ENCODE measurements at regions not wholly inside any gene's neighbourhood (a gene's known extent, or its start where the extent isn't known, plus 50 kb on each side); places are given as distances from the start of the nearest gene placed in this dataset.

DNA sequence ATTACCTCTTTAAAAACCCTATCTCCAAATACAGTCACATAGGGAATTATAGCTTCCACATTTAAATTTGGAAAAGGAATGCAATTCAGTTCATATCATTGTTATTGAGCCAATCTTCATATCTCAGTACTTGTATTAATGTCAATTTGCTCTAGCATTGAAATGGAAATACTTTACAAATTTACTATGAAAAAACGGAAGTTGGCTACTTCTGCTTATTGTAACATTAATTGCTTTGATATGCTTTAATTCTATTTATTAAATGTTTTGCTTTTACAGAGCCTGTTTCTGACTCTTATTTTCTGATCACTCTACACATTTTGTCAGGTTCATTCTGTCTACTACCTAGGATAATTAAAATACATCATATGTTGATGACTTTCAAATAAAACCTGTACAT lies 412.6 kb downstream of the KCNJ3 start:
- no peaks in the 10 kb centered on the region for H3K36me3 ChIP-seq (ENCODE audit: control insufficient read depth, insufficient read depth, low read length)
- ChIA-PET POLR2A (no interaction called here), CTCF (no interaction called here)
- no peak for TF ChIP-seq CTCF (IDR thresholded peaks at IDR 0.05; ENCODE audit: insufficient read depth in 1 of 2, low read depth in 1 of 2, low read length in 1 of 2, severe bottlenecking in 1 of 2, unreplicated experiment in 1 of 2)
- H3K4me3 ChIP-seq (ENCODE audit: low read depth, low read length): no peak overlapping the region
- Mint-ChIP-seq H3K36me3 (ENCODE audit: insufficient read depth, unreplicated experiment) (no peaks in the 10 kb centered on the region), H3K9me3 (ENCODE audit: unreplicated experiment) (no peaks in the 10 kb centered on the region), H3K27ac (ENCODE audit: unreplicated experiment) (no peak overlapping the region), H3K27me3 (ENCODE audit: insufficient read depth, unreplicated experiment) (no peaks in the 10 kb centered on the region), H3K4me1 (ENCODE audit: low read depth, unreplicated experiment) (no peaks in the 10 kb centered on the region), H3K4me3 (ENCODE audit: unreplicated experiment) (no peak overlapping the region)
- BruUV-seq (replicated peaks): no TSS peak
- H3K27me3 ChIP-seq (replicated peaks; ENCODE audit: control insufficient read depth, insufficient read depth, low read length): no peaks in the 10 kb centered on the region
- no peak for DNase-seq
- H3K4me1 ChIP-seq: no peaks in the 10 kb centered on the region
- intact Hi-C loops (cut with micrococcal nuclease; ENCODE audit: unreplicated experiment): no loop called here
- H3K9me3 ChIP-seq: no peaks in the 10 kb centered on the region

DNA sequence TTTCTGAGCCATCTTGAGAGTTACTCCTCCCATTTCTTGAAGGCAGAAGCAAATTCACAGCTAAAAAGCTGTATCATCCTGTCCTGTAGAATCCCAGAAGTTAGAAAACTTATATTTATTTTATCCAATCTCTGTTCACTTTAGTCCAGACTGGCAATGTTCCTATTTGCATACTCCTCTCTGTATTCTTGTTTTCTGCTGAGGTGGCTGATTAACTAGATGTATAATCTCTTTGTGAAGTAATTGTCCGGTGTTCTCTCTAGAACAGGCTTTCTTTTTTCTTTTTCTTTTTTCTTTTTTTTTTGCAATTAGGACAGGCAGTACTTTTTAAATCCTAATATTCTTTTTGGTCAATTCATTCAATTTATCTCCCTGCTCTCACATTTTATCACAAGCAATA lies 411.0 kb downstream of the KCNJ3 start:
- H3K27me3 ChIP-seq (replicated peaks; ENCODE audit: control insufficient read depth, insufficient read depth, low read length): no peaks in the 10 kb centered on the region
- TF ChIP-seq CTCF (IDR thresholded peaks at IDR 0.05; ENCODE audit: insufficient read depth in 1 of 2, low read depth in 1 of 2, low read length in 1 of 2, severe bottlenecking in 1 of 2, unreplicated experiment in 1 of 2): no peak
- Mint-ChIP-seq H3K4me3 (ENCODE audit: unreplicated experiment) (no peak overlapping the region), H3K27me3 (ENCODE audit: insufficient read depth, unreplicated experiment) (no peaks in the 10 kb centered on the region), H3K27ac (ENCODE audit: unreplicated experiment) (no peak overlapping the region), H3K9me3 (ENCODE audit: unreplicated experiment) (no peaks in the 10 kb centered on the region), H3K4me1 (ENCODE audit: low read depth, unreplicated experiment) (no peaks in the 10 kb centered on the region), H3K36me3 (ENCODE audit: insufficient read depth, unreplicated experiment) (no peaks in the 10 kb centered on the region)
- no TSS peak for BruUV-seq (replicated peaks)
- POLR2A ChIA-PET: no interaction called here
- H3K4me3 ChIP-seq (ENCODE audit: low read depth, low read length): no peak overlapping the region
- CTCF ChIA-PET: no interaction called here
- intact Hi-C loops (cut with micrococcal nuclease; ENCODE audit: unreplicated experiment): no loop called here
- no peaks in the 10 kb centered on the region for H3K36me3 ChIP-seq (ENCODE audit: control insufficient read depth, insufficient read depth, low read length)
- H3K9me3 ChIP-seq: no peaks in the 10 kb centered on the region
- H3K4me1 ChIP-seq: no peaks in the 10 kb centered on the region
- no peak for DNase-seq

DNA sequence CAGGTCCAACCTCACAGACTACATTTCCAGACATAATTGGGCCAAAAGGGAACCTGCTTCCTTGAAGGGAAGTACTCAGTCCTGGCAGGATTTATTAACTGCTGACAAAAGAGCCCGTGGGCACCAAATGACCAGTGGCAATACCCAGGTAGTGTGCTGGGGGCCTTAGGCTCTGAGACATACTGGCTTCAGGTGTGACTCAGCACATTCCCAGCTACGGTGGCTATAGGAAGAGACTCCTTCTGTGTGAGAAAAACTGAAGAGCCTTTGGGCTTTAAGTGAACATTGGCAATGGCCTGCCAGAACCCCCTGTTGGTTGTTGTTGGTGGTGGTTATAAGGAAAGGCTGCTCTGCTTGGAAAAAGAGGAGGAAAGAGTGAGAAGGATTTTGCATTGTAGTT lies 401.8 kb downstream of the KCNJ3 start:
- H3K4me1 ChIP-seq: peaks cover 15% of the 10 kb centered on the region
- no peaks in the 10 kb centered on the region for H3K36me3 ChIP-seq (ENCODE audit: control insufficient read depth, insufficient read depth, low read length)
- no peak for DNase-seq
- BruUV-seq (replicated peaks): no TSS peak
- Mint-ChIP-seq H3K27me3 (ENCODE audit: insufficient read depth, unreplicated experiment) (no peaks in the 10 kb centered on the region), H3K36me3 (ENCODE audit: insufficient read depth, unreplicated experiment) (no peaks in the 10 kb centered on the region), H3K4me1 (ENCODE audit: low read depth, unreplicated experiment) (peaks cover 10% of the 10 kb centered on the region), H3K27ac (ENCODE audit: unreplicated experiment) (peak overlapping the region; percentile 81), H3K4me3 (ENCODE audit: unreplicated experiment) (no peak overlapping the region), H3K9me3 (ENCODE audit: unreplicated experiment) (peaks cover 18% of the 10 kb centered on the region)
- TF ChIP-seq CTCF (IDR thresholded peaks at IDR 0.05; ENCODE audit: insufficient read depth in 1 of 2, low read depth in 1 of 2, low read length in 1 of 2, severe bottlenecking in 1 of 2, unreplicated experiment in 1 of 2): no peak
- intact Hi-C loops (cut with micrococcal nuclease; ENCODE audit: unreplicated experiment): no loop called here
- peaks cover 9% of the 10 kb centered on the region for H3K9me3 ChIP-seq
- ChIA-PET POLR2A (no interaction called here), CTCF (no interaction called here)
- no peak overlapping the region for H3K4me3 ChIP-seq (ENCODE audit: low read depth, low read length)
- H3K27me3 ChIP-seq (replicated peaks; ENCODE audit: control insufficient read depth, insufficient read depth, low read length): no peaks in the 10 kb centered on the region

All from Caco-2 (cell line).